T-helper 17 cell (primary cell): ENCODE measurements at regions not wholly inside any gene's neighbourhood (a gene's known extent, or its start where the extent isn't known, plus 50 kb on each side); places are given as distances from the start of the nearest gene placed in this dataset.

Experiments used
- ATAC-seq: fragments of 150-1000 bp; cut with Tn5 transposase; 2 replicates; pipeline ENCODE4 v1.10.0; 2021; ENCODE audit warnings: mild to moderate bottlenecking, moderate library complexity
- DNase-seq, 3 donors: peaks; one replicate each; pipeline versions ENCODE4 v3.0.0 to v3.0.0-alpha.2; 2020 to 2021
- H3K9me3 ChIP-seq: one replicate; pipeline ENCODE4 v1.7.0; 2013; ENCODE audit warnings: low read length, mild to moderate bottlenecking; ENCODE audit not compliant: control insufficient read depth, poor library complexity, severe bottlenecking
- H3K27ac Mint-ChIP-seq: one replicate; pipeline ENCODE4 v1.8.0; 2022; ENCODE audit warnings: mild to moderate bottlenecking, moderate library complexity, mixed read lengths
- H3K27me3 Mint-ChIP-seq: one replicate; pipeline ENCODE4 v1.8.0; 2022; ENCODE audit warnings: mixed read lengths
- H3K36me3 Mint-ChIP-seq: one replicate; pipeline ENCODE4 v1.8.0; 2022; ENCODE audit warnings: low read depth, mixed read lengths
- H3K4me1 Mint-ChIP-seq: one replicate; pipeline ENCODE4 v1.8.0; 2022; ENCODE audit warnings: mild to moderate bottlenecking, mixed read lengths
- H3K4me3 Mint-ChIP-seq: one replicate; pipeline ENCODE4 v1.8.0; 2022; ENCODE audit warnings: mild to moderate bottlenecking, moderate library complexity, mixed read lengths

DNA sequence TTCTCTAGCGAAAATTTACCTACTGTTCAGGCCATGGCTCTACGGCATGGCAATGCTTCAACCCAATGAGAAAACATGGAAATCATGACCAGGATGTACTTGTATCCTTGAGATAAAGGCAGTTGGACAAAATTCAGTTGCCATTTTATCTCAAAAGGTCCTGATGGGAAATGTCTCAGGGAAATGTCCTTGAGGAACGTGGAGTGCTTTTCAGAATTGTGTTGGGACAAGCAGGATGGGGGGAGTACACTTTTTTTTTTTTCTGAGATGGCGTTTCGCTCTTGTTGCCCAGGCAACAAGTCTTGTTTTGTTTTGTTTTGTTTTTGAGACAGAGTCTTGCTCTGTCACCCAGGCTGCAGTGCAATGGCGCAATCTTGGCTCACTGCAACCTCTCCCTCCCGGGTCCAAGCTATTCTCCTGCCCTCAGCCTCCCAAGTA lies 86.8 kb upstream of the EIF5 start:
- H3K9me3 ChIP-seq = no peaks in the 10 kb centered on the region
- no peak for ATAC-seq
- no peak overlapping the region for H3K4me3 Mint-ChIP-seq
- no peaks in the 10 kb centered on the region for H3K36me3 Mint-ChIP-seq
- no peak overlapping the region for H3K27ac Mint-ChIP-seq
- peaks cover 45% of the 10 kb centered on the region for H3K27me3 Mint-ChIP-seq
- no peak for DNase-seq
- H3K4me1 Mint-ChIP-seq = no peaks in the 10 kb centered on the region

DNA sequence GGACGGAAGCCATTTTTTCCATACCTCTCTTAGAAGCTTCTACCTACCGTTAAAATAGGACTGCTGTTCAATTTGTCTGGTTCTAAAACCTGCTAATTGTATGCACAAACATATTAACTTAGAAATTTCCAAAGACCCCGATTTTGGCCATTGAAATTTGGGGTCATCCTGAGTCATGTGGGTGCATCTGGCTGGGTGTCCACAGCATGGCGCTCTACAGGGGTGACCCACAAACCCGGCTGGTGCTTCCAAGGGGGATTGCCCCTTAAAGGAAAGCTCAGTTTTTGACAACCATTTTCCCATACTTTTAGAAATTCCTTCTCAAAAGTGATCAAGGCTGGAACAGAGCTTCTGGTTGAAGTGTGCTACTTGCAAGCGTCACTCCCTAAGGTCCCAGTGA lies 83.9 kb upstream of the EIF5 start:
- no peak overlapping the region for H3K4me3 Mint-ChIP-seq
- H3K9me3 ChIP-seq = no peaks in the 10 kb centered on the region
- no peak for DNase-seq
- no peak overlapping the region for H3K27ac Mint-ChIP-seq
- peaks cover 30% of the 10 kb centered on the region for H3K27me3 Mint-ChIP-seq
- H3K36me3 Mint-ChIP-seq = no peaks in the 10 kb centered on the region
- no peak for ATAC-seq
- H3K4me1 Mint-ChIP-seq = no peaks in the 10 kb centered on the region

DNA sequence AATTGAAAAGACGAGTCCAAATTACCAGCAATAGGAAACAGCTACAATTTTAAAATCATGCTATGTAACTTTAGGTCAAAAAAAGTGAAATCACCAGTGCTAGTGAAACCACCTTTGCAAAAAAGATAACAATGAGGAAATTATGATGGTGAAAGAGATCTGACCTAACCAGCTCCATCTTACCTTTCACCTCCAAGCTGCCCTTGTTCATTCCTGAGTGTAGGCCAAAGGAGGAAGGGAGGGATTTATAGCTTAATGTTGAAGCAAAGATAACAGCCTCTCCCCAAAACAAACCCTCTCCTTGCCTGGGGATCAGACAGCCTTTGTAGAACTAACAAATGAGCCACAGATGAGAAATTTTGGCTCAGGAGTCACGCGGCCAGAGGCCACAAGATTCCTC lies 83.2 kb upstream of the EIF5 start:
- H3K36me3 Mint-ChIP-seq = no peaks in the 10 kb centered on the region
- no peaks in the 10 kb centered on the region for H3K9me3 ChIP-seq
- H3K4me3 Mint-ChIP-seq = no peak overlapping the region
- no peak overlapping the region for H3K27ac Mint-ChIP-seq
- H3K4me1 Mint-ChIP-seq = no peaks in the 10 kb centered on the region
- no peak for DNase-seq
- no peak for ATAC-seq
- peaks cover 32% of the 10 kb centered on the region for H3K27me3 Mint-ChIP-seq

DNA sequence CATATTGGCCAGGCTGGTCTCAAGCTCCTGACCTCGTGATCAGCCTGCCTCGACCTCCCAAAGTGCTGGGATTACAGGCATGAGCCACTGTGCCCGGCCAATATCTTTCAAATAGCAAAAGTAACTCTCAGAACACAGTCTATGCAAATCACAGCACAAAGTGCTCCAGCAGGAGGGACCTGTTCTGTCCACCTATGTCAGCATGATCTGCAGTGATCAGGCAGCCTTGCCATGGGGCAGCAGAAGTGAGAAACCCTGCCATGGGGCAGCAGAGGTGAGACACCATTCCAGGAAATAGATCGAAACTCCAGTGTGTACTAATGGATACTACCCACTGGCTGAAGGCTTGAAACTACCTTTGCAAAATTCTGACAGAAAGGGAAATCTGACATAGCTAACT lies 78.5 kb upstream of the EIF5 start:
- DNase-seq (no peak), ATAC-seq (no peak)
- no peaks in the 10 kb centered on the region for H3K9me3 ChIP-seq
- Mint-ChIP-seq H3K27me3 (peaks cover 21% of the 10 kb centered on the region), H3K4me1 (peaks cover 4% of the 10 kb centered on the region), H3K27ac (no peak overlapping the region), H3K36me3 (no peaks in the 10 kb centered on the region), H3K4me3 (no peak overlapping the region)

DNA sequence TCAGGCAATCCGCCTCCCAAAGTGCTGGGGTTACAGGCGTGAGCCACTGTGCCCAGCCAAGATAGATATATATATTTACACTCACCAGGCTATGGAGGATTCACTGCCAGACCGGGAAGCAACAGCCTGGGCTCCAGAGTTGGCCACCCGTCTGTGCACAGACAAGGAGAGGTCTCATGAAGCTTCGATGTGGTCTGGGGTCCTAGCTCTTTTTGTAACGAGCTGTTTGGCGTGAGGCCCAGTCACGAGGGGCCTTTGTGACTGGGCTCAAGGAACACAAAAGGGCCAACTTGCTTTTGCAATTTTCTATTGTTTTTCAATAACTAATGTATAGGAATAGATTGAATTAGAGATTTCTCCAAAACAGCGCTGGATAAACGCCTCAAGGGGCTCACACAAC lies 77.6 kb upstream of the EIF5 start:
- ATAC-seq (no peak), DNase-seq (no peak)
- Mint-ChIP-seq H3K27me3 (peaks cover 29% of the 10 kb centered on the region), H3K4me3 (no peak overlapping the region), H3K4me1 (peaks cover 9% of the 10 kb centered on the region), H3K36me3 (no peaks in the 10 kb centered on the region), H3K27ac (no peak overlapping the region)
- H3K9me3 ChIP-seq = no peaks in the 10 kb centered on the region

DNA sequence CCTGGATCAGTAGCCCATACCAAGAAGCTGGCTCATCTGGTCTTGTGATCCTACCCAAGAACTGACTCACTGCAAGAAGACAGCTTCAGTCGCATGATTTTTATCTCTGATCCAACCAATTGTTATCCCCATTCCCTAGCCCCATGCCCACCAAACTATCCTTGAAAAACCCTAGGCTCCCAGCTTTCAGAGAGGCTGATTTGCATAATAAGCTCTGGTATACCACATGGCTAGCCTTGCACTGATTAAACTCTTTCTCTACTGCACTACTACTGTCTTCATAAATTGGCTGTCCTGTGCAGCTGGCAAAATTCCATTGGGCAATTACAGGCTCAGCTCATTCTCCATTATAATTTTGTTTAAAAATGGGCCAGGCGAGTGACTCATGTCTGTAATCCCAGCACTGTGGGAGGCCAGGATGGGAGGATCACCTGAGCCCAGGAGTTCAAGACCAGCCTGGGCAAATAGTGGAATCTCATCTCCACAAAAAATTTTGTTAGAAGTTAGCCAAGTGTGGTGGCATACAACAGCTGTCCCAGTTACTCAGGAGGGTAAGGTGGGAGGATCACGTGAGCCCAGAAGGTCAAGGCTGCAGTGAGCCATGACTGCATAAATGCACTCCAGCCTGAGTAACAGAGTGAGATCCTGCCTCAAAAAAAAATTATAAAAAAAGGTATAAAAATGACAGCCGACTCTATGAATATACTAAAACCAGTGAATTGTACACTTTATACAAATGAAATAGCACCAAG lies 76.7 kb upstream of the EIF5 start:
- DNase-seq (no peak), ATAC-seq (no peak)
- peaks cover 2% of the 10 kb centered on the region for H3K36me3 Mint-ChIP-seq
- peaks cover 34% of the 10 kb centered on the region for H3K27me3 Mint-ChIP-seq
- H3K9me3 ChIP-seq = no peaks in the 10 kb centered on the region
- H3K27ac Mint-ChIP-seq = no peak overlapping the region
- H3K4me3 Mint-ChIP-seq = no peak overlapping the region
- H3K4me1 Mint-ChIP-seq = peaks cover 12% of the 10 kb centered on the region

DNA sequence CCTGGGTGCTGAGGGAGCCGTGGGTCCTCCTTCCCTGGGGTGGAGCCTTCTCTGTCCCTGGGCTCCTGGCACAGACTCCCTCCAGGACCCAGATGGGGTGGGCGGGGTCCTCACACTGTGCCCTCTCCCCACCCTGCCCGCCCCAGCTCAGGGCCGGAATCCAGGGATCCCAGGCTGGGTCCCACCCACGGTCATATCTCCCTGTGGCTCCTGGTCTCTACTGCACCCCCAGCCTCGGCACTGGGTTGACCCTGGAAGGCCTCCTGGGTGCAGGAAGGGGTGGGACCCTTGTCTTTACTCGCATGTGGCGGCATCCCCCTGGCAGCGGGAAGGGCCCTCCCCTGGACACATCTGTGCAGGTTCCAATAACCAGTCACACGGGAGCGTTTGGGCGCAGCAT lies 75.8 kb upstream of the EIF5 start:
- Mint-ChIP-seq H3K36me3 (peaks cover 2% of the 10 kb centered on the region), H3K4me3 (no peak overlapping the region), H3K4me1 (peaks cover 13% of the 10 kb centered on the region), H3K27ac (no peak overlapping the region), H3K27me3 (peaks cover 43% of the 10 kb centered on the region)
- no peaks in the 10 kb centered on the region for H3K9me3 ChIP-seq
- ATAC-seq (no peak), DNase-seq (no peak)

DNA sequence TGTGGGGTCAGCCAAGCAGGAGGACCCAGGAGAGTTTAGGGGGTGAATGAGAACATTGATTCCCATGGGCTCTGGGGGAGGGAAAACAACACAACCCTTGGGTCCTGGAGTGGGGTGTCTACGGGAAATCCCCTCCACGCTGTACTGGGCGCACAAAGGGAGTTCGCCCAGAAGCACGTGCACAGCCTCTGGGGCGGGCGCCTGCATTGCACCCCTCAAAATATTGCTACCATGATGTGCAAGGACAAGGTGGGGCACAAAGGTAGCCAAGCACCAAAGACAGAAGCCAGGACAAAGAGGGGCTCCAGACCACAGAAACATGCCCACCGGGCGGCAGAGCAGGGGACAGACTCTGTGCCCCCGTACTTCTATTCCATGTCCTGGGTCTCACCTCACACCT lies 74.9 kb upstream of the EIF5 start:
- peaks cover 2% of the 10 kb centered on the region for H3K36me3 Mint-ChIP-seq
- no peak overlapping the region for H3K4me3 Mint-ChIP-seq
- no peaks in the 10 kb centered on the region for H3K9me3 ChIP-seq
- H3K27ac Mint-ChIP-seq = no peak overlapping the region
- ATAC-seq (no peak), DNase-seq (no peak)
- peaks cover 16% of the 10 kb centered on the region for H3K4me1 Mint-ChIP-seq
- H3K27me3 Mint-ChIP-seq = peaks cover 52% of the 10 kb centered on the region

DNA sequence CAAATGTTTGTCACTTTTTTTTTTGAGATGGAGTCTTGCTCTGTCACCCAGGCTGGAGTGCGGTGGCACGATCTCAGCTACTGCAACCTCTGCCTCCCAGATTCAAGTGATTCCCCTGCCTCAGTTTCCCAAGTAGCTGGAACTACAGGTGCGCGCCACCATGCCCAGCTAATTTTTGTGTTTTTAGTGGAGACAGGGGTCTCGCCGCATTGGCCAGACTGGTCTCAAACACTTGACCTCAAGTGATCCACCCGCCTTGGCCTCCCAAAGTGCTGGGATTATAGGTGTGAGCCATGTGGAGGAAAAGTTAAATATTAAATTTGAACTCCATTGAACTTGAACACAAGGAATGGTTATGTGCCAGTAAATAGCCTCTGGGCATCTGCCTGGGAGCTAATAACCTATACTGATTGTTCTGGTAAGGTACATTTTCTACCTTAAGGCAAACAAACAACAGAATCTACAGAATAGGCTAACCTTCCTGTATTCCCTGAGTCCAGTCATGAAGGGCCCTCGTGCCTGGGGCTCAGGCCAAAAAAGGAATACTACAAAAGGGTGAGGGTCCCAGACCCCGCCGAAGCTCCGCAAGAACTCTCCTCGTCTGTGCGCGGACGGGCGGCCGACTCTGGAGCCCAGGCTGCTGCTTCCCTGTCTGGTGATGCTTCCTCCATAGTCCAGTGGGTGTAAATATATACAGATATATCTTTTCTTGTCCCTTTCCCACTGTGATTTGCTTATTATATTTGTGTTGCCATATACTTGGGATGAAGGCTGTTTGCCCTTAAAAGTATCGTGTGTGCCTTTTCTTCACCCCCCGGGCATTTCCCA lies 74.0 kb upstream of the EIF5 start:
- Mint-ChIP-seq H3K36me3 (peaks cover 2% of the 10 kb centered on the region), H3K4me1 (peaks cover 16% of the 10 kb centered on the region), H3K27ac (peak overlapping the region; percentile 57), H3K4me3 (peak overlapping the region; percentile 69), H3K27me3 (peaks cover 55% of the 10 kb centered on the region)
- DNase-seq (no peak), ATAC-seq (no peak)
- no peaks in the 10 kb centered on the region for H3K9me3 ChIP-seq

DNA sequence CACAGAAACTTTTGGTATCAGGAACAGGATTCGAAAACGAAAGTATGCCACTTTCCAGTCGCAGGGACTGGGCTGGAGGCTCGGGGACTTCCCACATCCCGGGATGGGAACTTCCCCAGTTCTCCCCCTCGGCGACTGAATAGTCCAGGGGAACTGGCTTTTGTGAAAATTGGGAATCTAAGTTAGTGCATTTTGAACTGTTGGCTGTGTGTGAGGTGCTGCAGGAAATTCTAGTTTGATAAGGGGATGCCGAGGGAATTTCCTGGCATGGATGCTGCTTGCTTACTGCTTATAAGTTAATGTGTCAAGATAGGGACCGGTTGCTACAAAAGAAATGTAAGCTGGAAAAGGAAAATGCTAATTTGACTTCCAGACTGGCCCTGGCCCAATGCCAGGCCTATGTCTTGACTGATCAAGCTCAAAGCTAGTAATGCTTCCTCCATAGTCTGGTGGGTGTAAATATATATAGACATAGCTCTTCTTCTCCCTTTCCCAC lies 73.4 kb upstream of the EIF5 start:
- peaks cover 58% of the 10 kb centered on the region for H3K27me3 Mint-ChIP-seq
- DNase-seq = no peak
- H3K4me3 Mint-ChIP-seq = peak overlapping the region; percentile 69
- H3K9me3 ChIP-seq = peaks cover 4% of the 10 kb centered on the region
- ATAC-seq = no peak
- peaks cover 2% of the 10 kb centered on the region for H3K36me3 Mint-ChIP-seq
- H3K4me1 Mint-ChIP-seq = peaks cover 16% of the 10 kb centered on the region
- peak overlapping the region; percentile 57 for H3K27ac Mint-ChIP-seq

DNA sequence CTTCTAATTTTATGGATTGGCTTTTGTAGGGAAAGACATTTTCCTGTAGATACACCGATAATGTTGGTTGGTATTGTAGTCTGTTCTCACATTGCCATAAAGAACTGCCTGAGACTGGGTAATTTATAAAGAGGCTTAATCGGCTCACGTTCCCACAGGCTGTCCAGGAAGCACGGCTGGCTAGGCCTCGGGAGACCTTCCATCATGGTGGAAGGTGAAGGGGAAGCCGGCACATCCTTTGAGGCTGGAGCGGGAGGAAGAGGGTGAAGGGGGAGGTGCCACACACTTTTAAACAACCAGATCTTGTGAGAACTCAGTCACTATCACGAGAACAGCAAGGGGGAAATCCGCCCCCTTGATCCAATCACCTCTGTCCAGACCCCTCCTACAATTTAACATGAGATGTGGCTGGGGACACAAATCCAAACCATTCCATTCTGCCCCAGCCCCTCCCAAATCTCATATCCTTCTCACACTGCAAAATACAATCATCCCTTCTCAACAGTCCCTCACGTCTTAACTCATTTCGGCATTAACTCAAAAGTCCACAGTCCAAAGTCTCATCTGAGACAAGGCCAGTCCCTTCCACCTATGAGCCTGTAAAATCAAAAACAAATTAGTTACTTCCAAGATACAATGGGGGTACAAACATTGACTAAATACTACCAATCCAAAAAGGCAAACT lies 66.7 kb upstream of the EIF5 start:
- H3K9me3 ChIP-seq = peaks cover 6% of the 10 kb centered on the region
- Mint-ChIP-seq H3K4me1 (peaks cover 6% of the 10 kb centered on the region), H3K27ac (no peak overlapping the region), H3K4me3 (no peak overlapping the region), H3K36me3 (peaks cover 7% of the 10 kb centered on the region), H3K27me3 (peaks cover 76% of the 10 kb centered on the region)
- ATAC-seq (no peak), DNase-seq (no peak)

DNA sequence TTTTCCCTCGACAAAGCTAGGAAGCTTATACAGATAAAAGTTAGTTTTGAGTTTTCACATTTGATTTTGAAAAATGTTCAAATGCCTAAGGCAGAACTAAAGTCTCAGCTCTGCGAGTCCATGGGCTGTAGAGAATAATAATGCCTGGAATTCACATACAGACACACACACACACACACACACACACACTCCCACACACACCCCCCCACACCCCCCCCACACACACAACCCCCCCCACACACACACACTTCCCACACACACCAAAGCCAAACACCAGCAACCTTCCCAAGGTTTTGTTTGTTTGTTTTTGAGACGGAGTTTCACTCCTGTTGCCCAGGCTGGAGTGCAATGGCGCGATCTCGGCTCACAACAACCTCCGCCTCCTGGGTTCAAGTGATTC lies 62.8 kb upstream of the EIF5 start:
- no peak for DNase-seq
- Mint-ChIP-seq H3K4me3 (no peak overlapping the region), H3K27ac (no peak overlapping the region), H3K36me3 (peaks cover 7% of the 10 kb centered on the region), H3K27me3 (peaks cover 54% of the 10 kb centered on the region), H3K4me1 (peaks cover 2% of the 10 kb centered on the region)
- no peak for ATAC-seq
- H3K9me3 ChIP-seq = peaks cover 2% of the 10 kb centered on the region

DNA sequence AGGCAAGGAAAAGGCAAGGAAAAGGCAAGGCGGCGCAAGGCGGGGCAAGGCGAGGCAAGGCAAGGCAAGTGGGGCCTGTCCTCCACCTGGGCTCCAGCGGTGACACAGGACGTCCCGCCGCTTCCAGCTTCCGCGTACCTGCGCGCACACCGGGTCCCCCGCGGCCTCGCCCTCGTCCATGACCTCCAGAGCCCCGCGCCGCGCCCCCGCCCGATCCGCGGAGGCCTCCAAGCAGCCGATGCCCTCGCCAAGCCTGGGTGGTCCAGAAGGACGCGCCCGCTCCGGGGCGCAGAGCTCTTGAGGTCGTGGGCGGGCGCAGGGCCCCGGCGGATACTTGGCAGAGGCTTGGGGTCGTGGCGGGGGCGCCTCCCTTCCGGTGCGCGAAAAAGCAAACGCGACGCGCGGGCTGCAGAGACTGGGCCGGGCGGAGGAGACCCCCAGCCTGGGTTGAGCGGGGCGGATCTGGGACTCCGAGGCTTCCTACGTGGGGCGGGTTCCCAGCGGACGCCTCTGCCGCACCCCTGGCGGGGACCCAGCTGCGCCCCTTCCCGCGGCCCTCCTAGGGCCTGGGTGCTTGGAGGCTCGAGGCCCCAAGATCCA lies 60.8 kb upstream of the EIF5 start:
- no peaks in the 10 kb centered on the region for H3K4me1 Mint-ChIP-seq
- no peak overlapping the region for H3K27ac Mint-ChIP-seq
- ATAC-seq = no peak
- H3K36me3 Mint-ChIP-seq = no peaks in the 10 kb centered on the region
- peaks cover 1% of the 10 kb centered on the region for H3K9me3 ChIP-seq
- H3K4me3 Mint-ChIP-seq = no peak overlapping the region
- peaks cover 43% of the 10 kb centered on the region for H3K27me3 Mint-ChIP-seq
- DNase-seq = no peak
